Liver (tissue), 8 donors: ENCODE measurements at regions not wholly inside any gene's neighbourhood (a gene's known extent, or its start where the extent isn't known, plus 50 kb on each side); places are given as distances from the start of the nearest gene placed in this dataset.

Experiments used
- DNase-seq: peaks from one replicate; pipeline ENCODE4 v3.0.0-alpha.2; 2017; ENCODE audit warnings: low spot score
- H3K27ac ChIP-seq, 2 donors: one replicate each; pipeline ENCODE4 v1.7.0; 2013; ENCODE audit warnings: inconsistent platforms in 2 of 2, low read length in 2 of 2, control low read depth in 1 of 2, low read depth in 1 of 2, mild to moderate bottlenecking in 1 of 2
- H3K27me3 ChIP-seq, 4 donors: one replicate each; pipeline versions ENCODE4 v1.6.1 to v1.7.0; 2013; ENCODE audit warnings: low read length in 3 of 4, inconsistent platforms in 1 of 4, mild to moderate bottlenecking in 1 of 4, moderate library complexity in 1 of 4; ENCODE audit not compliant: control insufficient read depth in 4 of 4, insufficient read depth in 4 of 4
- H3K36me3 ChIP-seq, 4 donors: one replicate each; pipeline versions ENCODE4 v1.6.1 to v1.7.0; 2013; ENCODE audit warnings: low read length in 3 of 4, mild to moderate bottlenecking in 3 of 4, low read depth in 1 of 4, moderate library complexity in 1 of 4; ENCODE audit not compliant: control insufficient read depth in 4 of 4, insufficient read depth in 3 of 4
- H3K4me1 ChIP-seq, 4 donors: one replicate each; pipeline versions ENCODE4 v1.6.1 to v1.7.0; 2013; ENCODE audit warnings: low read length in 3 of 4, mild to moderate bottlenecking in 3 of 4, moderate library complexity in 1 of 4; ENCODE audit not compliant: control insufficient read depth in 4 of 4, insufficient read depth in 4 of 4
- H3K4me3 ChIP-seq, 3 donors: one replicate each; pipeline versions ENCODE4 v1.6.1 to v1.7.0; 2013; ENCODE audit warnings: low read length in 3 of 3, control low read depth in 1 of 3, low read depth in 1 of 3, mild to moderate bottlenecking in 1 of 3
- H3K9ac ChIP-seq, 2 donors: one replicate each; pipeline ENCODE4 v1.7.0; 2013; ENCODE audit warnings: low read length in 2 of 2, mild to moderate bottlenecking in 2 of 2, moderate library complexity in 2 of 2, control low read depth in 1 of 2, low read depth in 1 of 2
- H3K9me3 ChIP-seq, 4 donors: one replicate each; pipeline versions ENCODE4 v1.6.1 to v1.7.0; 2013; ENCODE audit warnings: low read length in 3 of 4; ENCODE audit not compliant: control insufficient read depth in 4 of 4
- EGR1 ChIP-seq, 2 donors: IDR thresholded peaks; 2 replicates each; pipeline ENCODE4 v1.6.1; 2016 to 2018; ENCODE audit warnings: antibody characterized with exemption in 2 of 2, low read depth in 2 of 2
- FOXA1 ChIP-seq: IDR thresholded peaks from 2 replicates; pipeline ENCODE4 v1.6.1; 2016; ENCODE audit warnings: antibody characterized with exemption
- FOXA2 ChIP-seq: IDR thresholded peaks from 2 replicates; pipeline ENCODE4 v1.6.1; 2016; ENCODE audit warnings: antibody characterized with exemption
- HNF4A ChIP-seq, 2 donors: conservative IDR thresholded peaks; 2 replicates each; pipeline ENCODE4 v1.6.1; 2016; ENCODE audit warnings: antibody characterized with exemption in 2 of 2, mild to moderate bottlenecking in 2 of 2
- HNF4G ChIP-seq: IDR thresholded peaks from 2 replicates; pipeline ENCODE4 v1.6.1; 2016; ENCODE audit warnings: antibody characterized with exemption
- JUND ChIP-seq, 2 donors: IDR thresholded peaks; 2 replicates each; pipeline ENCODE4 v1.6.1; 2016; ENCODE audit warnings: antibody characterized with exemption in 2 of 2
- YY1 ChIP-seq: IDR thresholded peaks from 2 replicates; pipeline ENCODE4 v1.6.1; 2016; ENCODE audit warnings: antibody characterized with exemption, mild to moderate bottlenecking
- WGBS: extraction: QIAGEN DNeasy Blood & Tissue Kit; methylation state at CpG from one replicate; pipeline ENCODE4 v1.1.7; 2013; 5-methylcytosine and 5-hydroxymethylcytosine counted together
- TF ChIP-seq, protein P1 (sequence below): IDR thresholded peaks from 2 replicates; pipeline ENCODE4 v1.6.1; 2016; ENCODE audit warnings: antibody characterized with exemption, mild to moderate bottlenecking
- TF ChIP-seq, protein P2 (sequence below): IDR thresholded peaks from 2 replicates; pipeline ENCODE4 v1.6.1; 2016; ENCODE audit warnings: antibody characterized with exemption
- TF ChIP-seq, protein P3 (sequence below): fragments of 150-350 bp; IDR thresholded peaks from 2 replicates; pipeline ENCODE4 v1.5.1; 2017; ENCODE audit warnings: improper control_type of control experiment, low read depth, low read length; ENCODE audit not compliant: missing input control
- donor health status: healthy.
- donor health status: healthy.
- donor health status: healthy.
- donor health status: healthy.
- donor health status: healthy.

DNA sequence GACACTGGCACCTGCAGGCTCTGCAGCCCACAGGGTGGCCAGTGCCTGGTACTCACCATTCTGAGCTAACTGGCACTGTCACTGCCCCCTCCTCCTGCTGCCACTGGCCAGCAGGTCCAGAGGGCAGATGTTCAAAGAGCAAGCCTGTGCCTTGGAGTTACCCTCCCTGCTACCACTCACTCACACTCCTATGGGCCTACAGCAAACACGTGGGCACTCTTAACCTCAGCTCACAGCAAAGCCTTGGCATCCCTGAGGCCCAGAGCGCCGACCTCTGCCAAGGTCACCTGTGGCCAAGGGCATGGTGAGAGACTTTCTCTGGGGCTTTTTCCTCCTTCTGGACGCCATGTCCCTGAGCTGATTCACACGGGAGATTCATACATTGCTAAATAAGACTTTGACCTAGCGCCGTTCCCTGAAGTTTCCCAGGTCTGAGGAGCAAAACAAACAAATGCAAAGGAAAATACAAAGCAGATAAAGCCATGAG is 270.0 kb upstream of the PPP2R2D start:
- no peak overlapping the region for H3K9ac ChIP-seq
- no peaks in the 10 kb centered on the region for H3K36me3 ChIP-seq
- TF ChIP-seq FOXA1 (no peak), HNF4A (conservative IDR thresholded peaks at IDR 0.05) (peak; percentile 13 to 52)
- H3K9me3 ChIP-seq: no peaks in the 10 kb centered on the region
- no peak overlapping the region for H3K4me3 ChIP-seq
- 57% methylated on average over 7 of the region's 7 CpGs for WGBS
- peaks cover 0 to 2% (median 0%) of the 10 kb centered on the region in 4 donors for H3K27me3 ChIP-seq
- H3K27ac ChIP-seq: no peak overlapping the region
- DNase-seq: no peak
- H3K4me1 ChIP-seq: no peaks in the 10 kb centered on the region

DNA sequence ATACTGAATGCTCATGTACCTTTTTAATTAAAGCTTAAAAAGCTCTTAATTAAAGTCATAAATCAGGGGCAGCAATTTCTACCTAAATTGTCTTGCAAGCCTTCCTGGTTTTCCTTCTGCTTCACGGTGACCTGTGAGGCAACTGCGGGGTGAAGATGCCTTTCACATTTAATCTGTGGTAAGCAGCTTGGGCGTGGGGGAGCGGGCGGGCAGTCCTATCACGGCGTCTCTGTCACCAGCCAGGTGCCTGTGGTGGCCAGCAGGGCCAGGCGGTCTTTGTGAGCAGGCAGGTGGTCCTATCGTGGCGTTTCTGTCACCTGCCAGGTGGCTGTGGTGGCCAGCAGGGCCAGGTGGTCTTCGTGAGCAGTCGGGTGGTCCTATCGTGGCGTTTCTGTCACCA is 269.2 kb upstream of the PPP2R2D start:
- H3K9ac ChIP-seq: no peak overlapping the region
- no peaks in the 10 kb centered on the region for H3K4me1 ChIP-seq
- TF ChIP-seq, protein P1, sequence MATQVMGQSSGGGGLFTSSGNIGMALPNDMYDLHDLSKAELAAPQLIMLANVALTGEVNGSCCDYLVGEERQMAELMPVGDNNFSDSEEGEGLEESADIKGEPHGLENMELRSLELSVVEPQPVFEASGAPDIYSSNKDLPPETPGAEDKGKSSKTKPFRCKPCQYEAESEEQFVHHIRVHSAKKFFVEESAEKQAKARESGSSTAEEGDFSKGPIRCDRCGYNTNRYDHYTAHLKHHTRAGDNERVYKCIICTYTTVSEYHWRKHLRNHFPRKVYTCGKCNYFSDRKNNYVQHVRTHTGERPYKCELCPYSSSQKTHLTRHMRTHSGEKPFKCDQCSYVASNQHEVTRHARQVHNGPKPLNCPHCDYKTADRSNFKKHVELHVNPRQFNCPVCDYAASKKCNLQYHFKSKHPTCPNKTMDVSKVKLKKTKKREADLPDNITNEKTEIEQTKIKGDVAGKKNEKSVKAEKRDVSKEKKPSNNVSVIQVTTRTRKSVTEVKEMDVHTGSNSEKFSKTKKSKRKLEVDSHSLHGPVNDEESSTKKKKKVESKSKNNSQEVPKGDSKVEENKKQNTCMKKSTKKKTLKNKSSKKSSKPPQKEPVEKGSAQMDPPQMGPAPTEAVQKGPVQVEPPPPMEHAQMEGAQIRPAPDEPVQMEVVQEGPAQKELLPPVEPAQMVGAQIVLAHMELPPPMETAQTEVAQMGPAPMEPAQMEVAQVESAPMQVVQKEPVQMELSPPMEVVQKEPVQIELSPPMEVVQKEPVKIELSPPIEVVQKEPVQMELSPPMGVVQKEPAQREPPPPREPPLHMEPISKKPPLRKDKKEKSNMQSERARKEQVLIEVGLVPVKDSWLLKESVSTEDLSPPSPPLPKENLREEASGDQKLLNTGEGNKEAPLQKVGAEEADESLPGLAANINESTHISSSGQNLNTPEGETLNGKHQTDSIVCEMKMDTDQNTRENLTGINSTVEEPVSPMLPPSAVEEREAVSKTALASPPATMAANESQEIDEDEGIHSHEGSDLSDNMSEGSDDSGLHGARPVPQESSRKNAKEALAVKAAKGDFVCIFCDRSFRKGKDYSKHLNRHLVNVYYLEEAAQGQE: no peak
- TF ChIP-seq YY1 (no peak), FOXA1 (no peak), HNF4G (no peak), FOXA2 (no peak), JUND (IDR thresholded peaks at IDR 0.05) (no peak)
- TF ChIP-seq, protein P2, sequence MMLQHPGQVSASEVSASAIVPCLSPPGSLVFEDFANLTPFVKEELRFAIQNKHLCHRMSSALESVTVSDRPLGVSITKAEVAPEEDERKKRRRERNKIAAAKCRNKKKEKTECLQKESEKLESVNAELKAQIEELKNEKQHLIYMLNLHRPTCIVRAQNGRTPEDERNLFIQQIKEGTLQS: no peak
- TF ChIP-seq, protein P3, sequence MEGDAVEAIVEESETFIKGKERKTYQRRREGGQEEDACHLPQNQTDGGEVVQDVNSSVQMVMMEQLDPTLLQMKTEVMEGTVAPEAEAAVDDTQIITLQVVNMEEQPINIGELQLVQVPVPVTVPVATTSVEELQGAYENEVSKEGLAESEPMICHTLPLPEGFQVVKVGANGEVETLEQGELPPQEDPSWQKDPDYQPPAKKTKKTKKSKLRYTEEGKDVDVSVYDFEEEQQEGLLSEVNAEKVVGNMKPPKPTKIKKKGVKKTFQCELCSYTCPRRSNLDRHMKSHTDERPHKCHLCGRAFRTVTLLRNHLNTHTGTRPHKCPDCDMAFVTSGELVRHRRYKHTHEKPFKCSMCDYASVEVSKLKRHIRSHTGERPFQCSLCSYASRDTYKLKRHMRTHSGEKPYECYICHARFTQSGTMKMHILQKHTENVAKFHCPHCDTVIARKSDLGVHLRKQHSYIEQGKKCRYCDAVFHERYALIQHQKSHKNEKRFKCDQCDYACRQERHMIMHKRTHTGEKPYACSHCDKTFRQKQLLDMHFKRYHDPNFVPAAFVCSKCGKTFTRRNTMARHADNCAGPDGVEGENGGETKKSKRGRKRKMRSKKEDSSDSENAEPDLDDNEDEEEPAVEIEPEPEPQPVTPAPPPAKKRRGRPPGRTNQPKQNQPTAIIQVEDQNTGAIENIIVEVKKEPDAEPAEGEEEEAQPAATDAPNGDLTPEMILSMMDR: no peak
- H3K27ac ChIP-seq: no peak overlapping the region
- H3K9me3 ChIP-seq: no peaks in the 10 kb centered on the region
- H3K27me3 ChIP-seq: peaks cover 0 to 3% (median 1%) of the 10 kb centered on the region in 4 donors
- 91% methylated on average over 14 of the region's 14 CpGs for WGBS
- no peak overlapping the region for H3K4me3 ChIP-seq
- DNase-seq: no peak
- no peaks in the 10 kb centered on the region for H3K36me3 ChIP-seq

DNA sequence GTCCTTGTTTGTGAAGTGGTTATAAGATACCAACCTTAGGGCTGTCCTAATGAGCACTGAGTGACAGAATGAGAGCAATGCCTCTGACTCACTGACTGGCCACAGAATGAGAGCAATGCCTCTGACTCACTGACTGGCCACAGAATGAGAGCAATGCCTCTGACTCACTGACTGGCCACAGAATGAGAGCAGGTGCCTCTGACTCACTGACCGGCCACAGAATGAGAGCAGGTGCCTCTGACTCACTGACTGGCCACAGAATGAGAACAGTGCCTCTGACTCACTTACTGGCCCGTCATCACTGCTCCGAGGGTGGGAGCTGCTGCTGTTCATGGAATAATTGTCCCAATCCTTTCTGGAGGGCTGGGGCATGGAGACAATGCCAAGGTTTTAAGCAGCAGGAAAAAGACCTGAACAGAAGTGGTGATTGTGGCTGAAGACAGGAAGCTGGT is 265.2 kb upstream of the PPP2R2D start:
- H3K27ac ChIP-seq: no peak overlapping the region
- WGBS: 69% methylated on average over 3 of the region's 3 CpGs
- TF ChIP-seq HNF4A (conservative IDR thresholded peaks at IDR 0.05): no peak
- TF ChIP-seq EGR1 (IDR thresholded peaks at IDR 0.05; ENCODE audit: low read depth in 2 of 2): no peak
- no peak for TF ChIP-seq HNF4G
- no peak for TF ChIP-seq FOXA1
- H3K4me1 ChIP-seq: no peaks in the 10 kb centered on the region
- no peak overlapping the region for H3K4me3 ChIP-seq
- H3K9ac ChIP-seq: no peak overlapping the region
- peaks cover 0 to 3% (median 2%) of the 10 kb centered on the region in 4 donors for H3K27me3 ChIP-seq
- H3K36me3 ChIP-seq: no peaks in the 10 kb centered on the region
- DNase-seq: no peak
- H3K9me3 ChIP-seq: peaks cover 0 to 8% (median 1%) of the 10 kb centered on the region in 4 donors
